Endodermal cell (in vitro differentiated cells): ENCODE measurements at regions not wholly inside any gene's neighbourhood (a gene's known extent, or its start where the extent isn't known, plus 50 kb on each side); places are given as distances from the start of the nearest gene placed in this dataset.
A peak's percentile ranks its signal among the peaks of the same experiment; 100 is the strongest.

Experiments
- DNase-seq: peaks from one replicate; pipeline ENCODE4 v3.0.0-alpha.2; 2017
- H3K27ac ChIP-seq: 2 replicates; pipeline ENCODE4 v1.5.1; 2013; ENCODE audit warnings: mild to moderate bottlenecking, low read depth, low read length, moderate library complexity
- H3K27me3 ChIP-seq: 2 replicates; pipeline ENCODE4 v1.6.1; 2013; ENCODE audit warnings: mild to moderate bottlenecking, low read length, moderate library complexity; ENCODE audit not compliant: insufficient read depth, control insufficient read depth, poor library complexity, severe bottlenecking
- H3K36me3 ChIP-seq: 2 replicates; pipeline ENCODE4 v1.7.0; 2013; ENCODE audit warnings: mild to moderate bottlenecking, low read length, moderate library complexity; ENCODE audit not compliant: control insufficient read depth, insufficient read depth
- H3K4me1 ChIP-seq: one replicate; pipeline ENCODE4 v1.7.0; 2013; ENCODE audit warnings: low read length; ENCODE audit not compliant: control insufficient read depth, insufficient read depth
- H3K4me3 ChIP-seq: 2 replicates; pipeline ENCODE4 v1.5.1; 2013; ENCODE audit warnings: mild to moderate bottlenecking, low read length, moderate library complexity
- H3K9ac ChIP-seq: 2 replicates; pipeline ENCODE4 v1.6.1; 2013; ENCODE audit warnings: mild to moderate bottlenecking, low read length, moderate library complexity; ENCODE audit not compliant: poor library complexity, severe bottlenecking; ENCODE audit errors: extremely low read depth
- H3K9me3 ChIP-seq: 2 replicates; pipeline ENCODE4 v1.6.1; 2013; ENCODE audit warnings: mild to moderate bottlenecking, low read length, moderate library complexity; ENCODE audit not compliant: control insufficient read depth
- H3K27ac Mint-ChIP-seq: 2 replicates; pipeline ENCODE4 v1.8.0; 2020; ENCODE audit warnings: mixed read lengths
- H3K27me3 Mint-ChIP-seq: 2 replicates; pipeline ENCODE4 v1.8.0; 2021; ENCODE audit warnings: mild to moderate bottlenecking, mixed read lengths; ENCODE audit not compliant: insufficient read depth
- H3K36me3 Mint-ChIP-seq: 2 replicates; pipeline ENCODE4 v1.8.0; 2020; ENCODE audit warnings: low read depth, mixed read lengths
- H3K4me1 Mint-ChIP-seq: 2 replicates; pipeline ENCODE4 v1.8.0; 2020; ENCODE audit warnings: mixed read lengths
- H3K4me3 Mint-ChIP-seq: 2 replicates; pipeline ENCODE4 v1.8.0; 2020; ENCODE audit warnings: mild to moderate bottlenecking, moderate library complexity, mixed read lengths
- H3K9me3 Mint-ChIP-seq: 2 replicates; pipeline ENCODE4 v1.8.0; 2020; ENCODE audit warnings: mild to moderate bottlenecking, mixed read lengths
- WGBS, 2 experiments: methylation state at CpG; one replicate each; pipeline versions ENCODE4 v1.1.5 to v1.1.7; 2013; ENCODE audit warnings: missing lambda C conversion rate in 2 of 2, mixed read lengths in 1 of 2; ENCODE audit not compliant: insufficient coverage in 1 of 2, insufficient read length in 1 of 2; 5-methylcytosine and 5-hydroxymethylcytosine counted together
- TF ChIP-seq, protein P1 (sequence below): fragments of 200-600 bp; sonication (generic); conservative IDR thresholded peaks from 2 replicates; pipeline ENCODE4 v1.5.0; 2021; ENCODE audit warnings: antibody characterized with exemption, mild to moderate bottlenecking

DNA sequence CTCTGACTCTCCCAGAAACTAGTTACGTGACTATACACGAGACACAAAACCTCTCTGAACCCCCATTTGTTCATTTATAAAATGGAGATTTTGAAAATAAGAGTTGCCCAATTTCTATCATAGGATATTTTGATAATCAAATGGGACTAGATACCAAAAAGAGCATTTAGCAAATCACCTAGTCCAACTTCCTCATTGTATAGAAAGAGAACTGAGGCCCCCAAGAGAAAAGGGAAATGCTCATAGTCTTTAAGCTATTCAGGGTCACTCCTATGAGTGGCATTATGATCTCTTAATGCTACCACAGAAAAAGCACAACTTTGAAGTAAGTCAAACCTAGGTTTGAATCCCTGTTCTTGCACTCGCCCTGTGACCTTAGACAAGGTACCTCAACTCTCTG is 62.7 kb downstream of the BMP15 start:
- peaks cover 2% of the 10 kb centered on the region for H3K4me1 Mint-ChIP-seq
- H3K9me3 Mint-ChIP-seq = peaks cover 24% of the 10 kb centered on the region
- H3K36me3 Mint-ChIP-seq = no peaks in the 10 kb centered on the region
- H3K4me1 ChIP-seq = no peaks in the 10 kb centered on the region
- H3K4me3 Mint-ChIP-seq = no peak overlapping the region
- DNase-seq = no peak
- TF ChIP-seq, protein P1, sequence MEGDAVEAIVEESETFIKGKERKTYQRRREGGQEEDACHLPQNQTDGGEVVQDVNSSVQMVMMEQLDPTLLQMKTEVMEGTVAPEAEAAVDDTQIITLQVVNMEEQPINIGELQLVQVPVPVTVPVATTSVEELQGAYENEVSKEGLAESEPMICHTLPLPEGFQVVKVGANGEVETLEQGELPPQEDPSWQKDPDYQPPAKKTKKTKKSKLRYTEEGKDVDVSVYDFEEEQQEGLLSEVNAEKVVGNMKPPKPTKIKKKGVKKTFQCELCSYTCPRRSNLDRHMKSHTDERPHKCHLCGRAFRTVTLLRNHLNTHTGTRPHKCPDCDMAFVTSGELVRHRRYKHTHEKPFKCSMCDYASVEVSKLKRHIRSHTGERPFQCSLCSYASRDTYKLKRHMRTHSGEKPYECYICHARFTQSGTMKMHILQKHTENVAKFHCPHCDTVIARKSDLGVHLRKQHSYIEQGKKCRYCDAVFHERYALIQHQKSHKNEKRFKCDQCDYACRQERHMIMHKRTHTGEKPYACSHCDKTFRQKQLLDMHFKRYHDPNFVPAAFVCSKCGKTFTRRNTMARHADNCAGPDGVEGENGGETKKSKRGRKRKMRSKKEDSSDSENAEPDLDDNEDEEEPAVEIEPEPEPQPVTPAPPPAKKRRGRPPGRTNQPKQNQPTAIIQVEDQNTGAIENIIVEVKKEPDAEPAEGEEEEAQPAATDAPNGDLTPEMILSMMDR = no peak
- H3K36me3 ChIP-seq = no peaks in the 10 kb centered on the region
- no peak overlapping the region for H3K4me3 ChIP-seq
- H3K27ac ChIP-seq = no peak overlapping the region
- H3K27me3 ChIP-seq = no peaks in the 10 kb centered on the region
- WGBS, 2 experiments = 95% methylated on average over 3 of the region's 3 CpGs; no CpG with 5 or more reads in 1 of the 2 experiments
- H3K9me3 ChIP-seq = no peaks in the 10 kb centered on the region
- no peaks in the 10 kb centered on the region for H3K27me3 Mint-ChIP-seq
- H3K9ac ChIP-seq = no peak overlapping the region
- H3K27ac Mint-ChIP-seq = no peak overlapping the region

DNA sequence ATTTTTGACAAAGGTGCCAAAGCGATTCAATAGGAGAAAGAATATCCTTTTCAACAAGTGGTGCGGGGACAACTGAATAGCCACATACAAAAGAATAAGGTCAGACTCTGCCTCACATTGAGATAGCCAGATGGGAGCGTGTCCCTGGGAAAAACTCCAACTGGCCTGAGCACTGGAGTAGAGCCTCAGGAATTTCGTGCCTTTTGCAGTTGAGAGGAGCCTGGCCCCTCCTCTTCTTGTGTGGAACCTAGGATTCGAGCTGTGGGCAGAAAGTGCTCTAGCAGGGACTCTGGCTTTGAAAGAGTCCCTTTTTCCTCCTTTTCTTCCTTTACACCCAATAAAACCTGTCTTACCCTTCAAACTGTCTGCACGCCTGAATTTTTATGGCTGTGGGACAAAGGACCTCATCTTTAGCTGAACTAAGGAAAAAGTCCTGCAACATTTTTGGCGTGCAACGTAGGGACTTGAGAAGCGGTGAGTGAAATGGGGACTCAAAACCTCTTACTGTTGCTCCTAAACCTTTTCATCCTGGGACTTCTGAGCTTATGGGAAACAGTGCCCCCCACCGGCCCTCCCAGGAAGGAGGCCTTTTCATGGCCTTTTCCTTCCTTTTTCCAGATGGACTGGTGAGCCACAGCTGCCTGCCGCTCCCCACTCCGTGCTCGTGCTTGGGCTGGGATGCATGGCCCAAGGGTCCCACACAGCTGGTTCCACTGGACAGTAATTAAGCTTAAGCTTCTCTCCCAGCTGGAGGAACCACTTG is 68.6 kb downstream of the BMP15 start:
- TF ChIP-seq, protein P1 = peak; percentile 60
- H3K27me3 ChIP-seq = no peaks in the 10 kb centered on the region
- no peaks in the 10 kb centered on the region for H3K4me1 ChIP-seq
- Mint-ChIP-seq H3K27ac (no peak overlapping the region), H3K36me3 (no peaks in the 10 kb centered on the region), H3K9me3 (peaks cover 33% of the 10 kb centered on the region), H3K4me1 (peaks cover 3% of the 10 kb centered on the region), H3K27me3 (no peaks in the 10 kb centered on the region), H3K4me3 (no peak overlapping the region)
- peak; percentile 72 for DNase-seq
- H3K36me3 ChIP-seq = no peaks in the 10 kb centered on the region
- 91 to 92% methylated on average over 4 to 13 of the region's 13 CpGs for WGBS, 2 experiments
- no peak overlapping the region for H3K9ac ChIP-seq
- H3K9me3 ChIP-seq = no peaks in the 10 kb centered on the region
- H3K27ac ChIP-seq = no peak overlapping the region
- H3K4me3 ChIP-seq = no peak overlapping the region

DNA sequence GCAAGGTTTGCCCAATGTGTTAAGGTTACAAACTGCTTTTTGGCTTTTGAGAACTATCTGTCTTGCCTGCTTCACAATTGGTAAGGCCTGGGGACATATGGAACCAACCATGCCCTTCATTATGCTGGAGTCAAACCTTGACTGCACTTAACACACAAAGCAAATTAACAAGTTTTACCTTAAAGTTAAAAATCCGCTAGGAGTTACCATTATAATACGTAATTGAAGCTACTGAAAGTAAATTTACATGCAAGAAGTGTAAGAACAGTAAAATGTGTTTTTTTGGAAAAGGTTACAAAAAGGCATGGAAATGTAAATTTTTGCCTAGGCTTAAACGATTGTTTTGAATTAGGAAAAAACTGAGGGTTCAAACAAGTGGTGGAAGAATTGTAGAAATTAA is 69.7 kb downstream of the BMP15 start:
- TF ChIP-seq, protein P1 = no peak
- Histone ChIP-seq H3K9me3 (no peaks in the 10 kb centered on the region), H3K4me1 (no peaks in the 10 kb centered on the region), H3K9ac (no peak overlapping the region), H3K27me3 (no peaks in the 10 kb centered on the region), H3K27ac (no peak overlapping the region), H3K36me3 (no peaks in the 10 kb centered on the region), H3K4me3 (no peak overlapping the region)
- Mint-ChIP-seq H3K27ac (no peak overlapping the region), H3K36me3 (no peaks in the 10 kb centered on the region), H3K4me3 (no peak overlapping the region), H3K27me3 (no peaks in the 10 kb centered on the region), H3K9me3 (peaks cover 30% of the 10 kb centered on the region), H3K4me1 (peaks cover 3% of the 10 kb centered on the region)
- WGBS, 2 experiments = 83 to 92% methylated on average over 3 of the region's 3 CpGs
- DNase-seq = no peak
